HuH-7 (cell line): ENCODE measurements at regions not wholly inside any gene's neighbourhood (a gene's known extent, or its start where the extent isn't known, plus 50 kb on each side); places are given as distances from the start of the nearest gene placed in this dataset.

ENCODE experiments used
- DNase-seq: peaks from one replicate; pipeline ENCODE4 v3.0.0; 2011; ENCODE audit warnings: low spot score

DNA sequence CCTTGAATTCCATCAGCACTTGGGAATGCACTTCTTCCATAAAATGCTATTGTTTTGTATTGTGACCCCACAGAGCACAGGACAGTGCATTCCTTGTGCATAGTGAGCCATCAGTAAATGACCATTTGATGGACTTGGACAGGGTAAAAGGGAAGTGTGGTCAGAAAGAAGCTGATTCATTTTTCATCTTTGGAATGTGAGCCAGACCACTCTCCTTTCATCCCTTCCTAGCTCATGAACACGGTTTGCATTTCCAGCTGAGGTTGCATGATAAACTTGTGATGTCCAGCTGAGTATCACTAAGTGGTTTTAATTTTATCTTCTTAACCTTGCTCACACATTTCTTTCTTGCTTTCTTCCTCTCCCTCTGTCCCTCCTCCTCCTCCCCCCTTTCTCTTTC, 101.3 kb downstream of the NUDT12 start:
- no peak for DNase-seq

DNA sequence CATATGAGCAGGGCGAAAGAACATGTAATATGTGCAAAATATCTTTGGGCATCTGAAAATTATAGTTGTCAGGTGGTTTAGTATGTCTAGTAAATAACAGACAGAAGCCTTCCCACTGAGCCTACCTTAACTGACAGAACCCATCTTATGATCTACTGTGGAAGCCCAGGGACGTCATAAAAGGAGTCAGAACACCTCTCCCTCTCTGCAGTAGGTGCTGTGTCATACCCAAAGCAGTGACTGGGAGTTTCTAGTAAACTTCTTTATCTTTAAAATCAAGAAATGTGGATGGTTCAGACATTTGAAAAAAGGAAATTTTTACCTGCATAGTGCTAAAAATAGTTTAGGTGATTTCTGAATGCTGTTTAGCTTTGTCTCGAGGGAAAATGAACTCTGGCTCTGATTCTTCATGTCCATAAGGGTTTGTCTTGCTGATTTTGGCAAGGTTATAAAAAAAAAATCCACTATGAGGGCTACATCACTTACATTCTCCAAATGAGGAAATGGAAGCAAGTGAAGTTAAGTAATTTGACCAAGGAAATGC, 104.0 kb downstream of the NUDT12 start:
- no peak for DNase-seq

DNA sequence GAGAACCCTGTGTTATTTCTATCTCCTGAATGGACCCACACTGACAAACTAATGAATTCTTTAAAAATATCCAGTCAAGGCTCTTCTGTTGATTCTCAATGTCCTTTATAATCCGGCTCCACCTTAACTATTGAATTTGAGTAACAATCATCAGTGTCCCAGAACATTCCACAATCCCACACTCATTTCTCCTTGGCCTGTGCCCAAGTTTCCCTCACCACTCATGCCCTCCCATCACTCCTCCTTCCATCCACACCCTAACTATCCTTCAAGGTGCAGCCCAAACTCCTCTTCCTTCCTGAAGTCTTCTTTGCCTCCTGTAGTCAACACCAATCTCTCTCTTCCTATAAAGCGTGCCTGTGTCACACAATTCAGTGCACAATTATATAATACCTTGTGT, 106.1 kb downstream of the NUDT12 start:
- no peak for DNase-seq

DNA sequence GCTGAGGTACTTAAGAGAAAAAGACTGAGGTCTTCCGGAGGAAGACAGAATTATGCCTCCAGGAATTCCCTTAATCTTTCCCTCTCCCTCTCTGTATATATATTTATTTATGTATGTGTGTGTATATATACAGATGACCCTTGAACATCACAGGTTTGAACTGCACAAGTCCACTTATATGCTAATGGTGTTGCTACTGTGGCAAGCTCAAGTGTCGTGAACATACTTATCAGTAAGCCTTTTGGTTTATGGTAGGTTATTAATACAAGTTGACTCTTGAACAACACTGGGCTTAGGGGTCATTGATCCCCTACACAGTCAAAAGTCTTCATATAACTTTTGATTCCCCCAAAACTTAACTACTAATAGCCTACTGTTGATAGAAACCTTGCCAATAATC, 106.8 kb downstream of the NUDT12 start:
- DNase-seq = no peak

DNA sequence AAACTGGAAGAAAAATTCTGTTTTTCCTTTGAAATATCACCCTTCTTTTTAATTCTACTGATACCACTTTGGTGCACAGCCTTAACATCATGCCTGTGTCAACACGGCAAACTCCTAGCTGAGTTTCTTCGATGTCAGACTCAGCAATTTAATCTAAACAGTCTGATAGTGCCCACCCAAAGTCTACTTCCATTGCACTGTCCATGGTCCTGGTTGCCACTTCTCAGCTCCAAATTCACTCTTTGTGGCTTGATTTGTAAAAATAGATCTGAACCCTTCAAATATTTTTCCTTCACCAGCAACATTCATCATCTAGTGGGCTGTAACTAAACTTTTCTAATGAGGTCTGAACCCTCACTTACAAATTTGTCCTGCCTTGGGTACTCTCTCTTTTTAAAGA, 107.8 kb downstream of the NUDT12 start:
- DNase-seq = no peak

DNA sequence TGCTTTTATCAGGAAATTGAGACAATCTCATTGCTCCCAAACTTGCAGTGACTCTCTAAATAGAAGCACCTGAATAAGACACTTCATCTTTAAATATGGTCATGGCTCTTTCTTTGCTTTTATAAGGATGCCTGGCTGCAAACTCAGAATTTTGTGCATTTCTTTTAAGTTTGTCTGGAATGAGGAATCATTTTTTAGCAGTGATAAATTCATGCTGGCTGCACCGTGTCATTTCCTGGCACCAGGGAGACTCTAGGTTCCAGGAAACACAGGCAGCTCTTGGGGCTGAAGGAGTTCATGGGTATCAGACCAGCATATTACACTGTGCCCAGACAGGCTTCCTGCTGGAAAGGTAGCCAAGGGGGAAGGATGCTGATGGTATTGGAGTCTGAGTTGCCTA, 109.9 kb downstream of the NUDT12 start:
- DNase-seq = no peak

DNA sequence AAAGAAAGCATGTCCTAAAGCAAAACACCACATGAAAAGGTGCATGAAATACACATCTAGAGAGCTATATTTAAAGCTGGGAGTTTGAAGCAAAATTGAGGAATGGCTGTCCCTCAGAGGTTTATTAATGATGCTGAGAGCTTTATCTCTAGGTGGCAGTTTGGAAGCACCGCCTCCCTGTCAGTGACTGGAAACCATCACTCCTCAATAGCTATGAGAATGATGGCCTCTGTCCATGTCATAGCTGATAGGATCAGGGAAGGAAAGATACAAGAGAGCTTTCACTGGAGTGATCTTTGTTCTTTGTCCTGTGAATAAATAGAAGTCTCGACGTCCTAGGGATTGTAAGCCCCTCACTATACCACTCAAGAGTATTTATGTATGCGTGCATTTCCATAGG, 110.5 kb downstream of the NUDT12 start:
- no peak for DNase-seq

DNA sequence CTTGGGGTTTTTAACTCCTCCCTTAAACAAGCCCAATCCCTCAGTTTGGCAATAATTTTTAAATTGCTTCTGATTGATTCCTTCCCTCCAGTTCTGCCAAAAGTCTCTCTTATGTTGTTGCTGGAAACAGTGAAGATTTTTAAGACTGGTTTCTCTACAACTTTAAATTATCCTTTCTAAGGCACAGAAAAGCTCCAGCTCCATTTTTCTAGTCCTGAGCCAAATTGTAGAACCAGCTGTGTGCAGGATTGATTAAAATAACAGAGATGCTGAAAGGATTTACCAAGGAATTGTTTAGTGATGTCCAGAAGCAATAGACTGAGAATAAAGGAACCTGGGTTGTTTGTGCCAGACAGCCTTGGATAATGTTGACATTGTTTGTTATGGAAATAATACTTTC, 111.3 kb downstream of the NUDT12 start:
- no peak for DNase-seq

DNA sequence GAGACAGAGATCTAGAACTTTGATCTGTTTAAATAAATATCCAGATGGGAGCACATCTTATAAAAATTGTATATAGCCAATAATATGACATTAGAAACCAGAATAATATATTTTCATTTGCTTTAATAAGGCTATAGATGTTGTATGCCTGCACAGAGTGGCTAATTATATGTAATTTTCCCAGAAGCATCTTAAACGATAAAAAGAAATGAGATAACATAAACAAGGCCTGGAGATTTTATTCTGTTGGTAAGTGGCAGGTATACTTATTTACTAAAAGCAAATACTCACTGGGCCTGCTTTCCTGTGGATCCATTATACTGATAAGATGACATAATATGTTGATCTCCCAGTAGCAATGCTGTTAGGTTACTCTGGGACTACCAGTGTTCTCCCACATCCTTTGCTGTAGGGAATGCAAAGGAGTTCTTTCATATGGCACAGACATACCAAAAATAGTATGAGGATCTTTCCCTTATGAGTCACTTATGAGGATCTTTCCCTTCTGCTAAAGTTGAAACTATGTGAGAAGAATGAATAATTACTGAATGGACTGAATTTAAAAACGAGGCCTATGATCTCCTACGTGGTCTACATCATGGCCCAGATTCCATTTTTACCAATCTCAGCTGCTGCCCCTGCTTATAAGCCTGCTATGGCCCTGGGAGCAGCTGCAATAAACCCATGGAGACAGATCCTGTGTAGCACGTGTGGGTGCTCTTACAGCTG, 112.1 kb downstream of the NUDT12 start:
- DNase-seq = no peak

DNA sequence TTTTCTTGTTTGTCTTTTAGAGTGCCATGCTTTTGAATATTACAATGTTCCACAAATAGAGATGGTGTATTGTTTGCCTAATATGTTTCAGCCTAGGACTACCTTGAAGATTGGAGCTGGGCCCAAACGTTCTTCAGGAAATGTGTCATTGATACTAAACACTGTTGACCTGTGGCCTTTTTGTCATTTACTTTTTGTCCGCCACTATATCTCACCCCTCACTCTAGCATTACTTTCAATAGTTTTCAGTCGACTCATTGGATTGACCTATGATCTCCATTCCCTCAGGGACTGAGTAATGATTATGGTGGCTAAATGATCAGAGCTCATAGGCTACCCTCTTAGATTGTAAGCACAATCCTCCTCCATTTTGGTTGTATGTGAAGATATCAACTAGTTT, 115.8 kb downstream of the NUDT12 start:
- no peak for DNase-seq

DNA sequence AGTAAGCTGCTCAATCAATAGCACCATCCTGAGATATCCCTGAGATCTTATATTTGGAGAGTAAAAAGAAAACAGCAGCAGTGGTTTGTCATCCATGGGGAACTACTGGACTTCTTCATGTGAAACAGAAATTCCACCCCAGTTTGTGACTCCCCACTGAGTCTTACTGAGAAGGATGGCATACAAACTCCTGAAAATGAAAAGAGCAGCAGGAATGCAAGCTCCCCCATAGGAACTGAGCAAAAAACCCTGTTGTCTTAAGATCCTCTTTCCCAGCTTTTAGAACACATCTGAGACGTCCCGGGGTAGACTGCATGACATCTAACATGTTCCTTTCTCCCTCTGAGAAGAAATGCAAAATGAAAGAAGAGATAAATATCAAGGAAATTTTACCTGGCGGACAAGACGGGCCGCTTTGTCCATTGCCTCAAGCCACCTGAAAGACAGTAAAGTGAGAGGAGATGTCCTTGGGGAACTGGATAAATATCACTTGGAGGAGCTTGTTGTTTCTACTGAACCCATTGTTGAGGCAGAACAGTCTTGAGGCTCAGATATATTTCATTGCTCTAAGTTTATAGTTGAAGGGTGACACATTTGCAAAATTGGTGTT, 117.1 kb downstream of the NUDT12 start:
- no peak for DNase-seq

DNA sequence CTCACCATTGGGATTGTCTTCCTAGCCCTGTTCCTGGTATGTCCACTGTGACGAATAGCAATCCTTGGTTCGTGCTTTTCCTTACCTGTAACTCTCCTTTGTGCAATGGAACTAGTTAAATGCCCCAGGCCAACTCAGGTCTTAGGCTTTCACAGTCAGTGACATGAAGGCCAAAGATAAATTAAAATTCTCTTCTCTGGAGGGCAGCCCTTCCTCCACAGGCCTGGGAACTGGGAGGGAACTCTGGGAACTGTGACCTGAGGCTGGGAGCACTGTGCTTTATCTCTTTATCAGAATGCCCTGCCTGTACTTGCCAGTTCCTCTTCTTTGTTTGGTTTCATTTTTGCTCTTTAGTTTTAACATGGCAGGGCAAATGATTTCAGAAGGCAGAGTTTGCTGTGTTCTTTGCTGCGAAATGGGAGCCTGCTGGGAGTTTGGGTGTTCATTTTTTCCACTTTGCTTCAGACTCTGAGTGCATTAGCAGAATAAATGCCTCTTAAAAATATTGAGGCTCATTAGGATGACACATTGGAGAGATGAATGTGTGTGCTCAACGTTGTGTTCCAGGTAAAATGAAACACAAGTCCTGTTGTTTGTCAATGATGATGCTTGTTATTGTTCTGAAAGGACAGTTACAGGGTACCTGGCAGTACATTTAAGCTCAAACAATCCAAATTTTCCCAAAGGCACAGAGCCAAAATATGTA, 118.1 kb downstream of the NUDT12 start:
- no peak for DNase-seq

DNA sequence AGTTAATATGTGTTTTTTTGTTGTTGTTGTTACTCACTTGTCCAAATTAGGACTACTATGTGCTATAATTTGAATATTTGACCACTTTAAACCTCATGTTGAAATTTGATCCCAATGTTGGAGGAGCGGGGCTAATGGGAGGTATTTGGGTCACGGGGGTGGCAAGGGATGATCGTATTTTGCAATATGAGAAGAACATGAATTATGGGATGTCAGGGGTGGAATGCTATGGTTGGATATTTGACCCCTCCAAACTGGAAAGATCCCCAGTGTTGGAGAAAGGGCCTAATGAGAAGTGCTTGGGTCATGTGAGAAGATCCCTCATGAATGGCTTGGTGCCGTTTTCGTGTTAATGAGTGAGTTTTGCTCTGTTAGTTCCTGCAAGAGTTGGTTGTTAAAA, 119.8 kb downstream of the NUDT12 start:
- DNase-seq = no peak

DNA sequence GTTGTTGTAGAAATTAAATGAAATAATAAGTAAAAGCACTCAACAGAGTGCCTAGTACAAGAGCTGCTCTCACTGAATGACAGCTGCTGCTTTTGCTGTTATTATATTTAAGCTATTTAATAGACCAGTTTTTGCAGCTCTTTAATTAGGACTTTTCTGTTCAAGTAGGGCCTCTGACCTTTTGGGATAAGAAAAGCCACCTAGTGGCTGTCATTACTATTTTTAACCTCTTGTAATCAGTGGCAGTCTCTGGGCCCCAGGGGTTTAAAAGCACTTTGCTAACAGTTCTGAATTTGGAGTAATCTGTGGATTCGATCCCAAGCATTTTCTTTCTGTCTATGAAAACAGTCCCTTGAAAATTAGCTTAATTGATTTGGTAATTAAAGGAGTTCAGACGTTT, 121.1 kb downstream of the NUDT12 start:
- DNase-seq = no peak

DNA sequence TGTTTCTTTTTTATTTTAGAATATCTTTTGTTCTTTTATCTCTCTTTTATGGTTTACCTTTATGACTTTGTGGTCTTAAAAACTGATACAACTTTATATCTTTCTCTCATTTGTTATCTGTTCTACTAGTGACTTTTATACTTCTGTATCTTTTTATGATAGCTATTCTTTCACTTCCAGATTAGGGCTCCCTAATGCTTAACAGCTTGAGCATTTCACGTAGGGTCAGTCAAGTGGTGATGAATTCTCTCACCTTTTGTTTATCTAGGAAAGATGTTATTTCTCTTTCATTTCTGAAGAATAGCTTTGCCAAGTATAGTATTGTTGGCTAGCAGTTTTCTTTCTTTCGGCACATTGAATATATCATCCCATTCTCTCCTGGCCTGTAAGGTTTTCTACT, 123.6 kb downstream of the NUDT12 start:
- DNase-seq = no peak

DNA sequence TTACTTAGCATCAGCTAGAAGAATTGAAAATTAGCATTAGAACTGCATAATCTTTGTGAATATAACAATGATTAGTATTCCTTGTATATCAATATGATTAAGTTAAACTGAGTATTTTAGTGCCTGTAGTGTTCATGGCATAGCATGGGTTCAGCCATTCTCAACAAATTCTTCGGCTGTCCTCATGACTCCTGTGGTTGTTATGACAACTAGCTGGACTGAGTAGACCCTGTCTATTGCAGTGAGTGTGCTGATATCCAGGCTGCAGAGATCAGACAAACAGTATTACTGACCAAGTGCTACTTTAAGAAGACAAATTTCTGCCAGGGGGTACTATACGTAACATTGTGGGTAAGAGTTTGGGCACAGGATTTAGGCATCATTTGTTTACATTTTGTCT, 125.9 kb downstream of the NUDT12 start:
- DNase-seq = no peak

DNA sequence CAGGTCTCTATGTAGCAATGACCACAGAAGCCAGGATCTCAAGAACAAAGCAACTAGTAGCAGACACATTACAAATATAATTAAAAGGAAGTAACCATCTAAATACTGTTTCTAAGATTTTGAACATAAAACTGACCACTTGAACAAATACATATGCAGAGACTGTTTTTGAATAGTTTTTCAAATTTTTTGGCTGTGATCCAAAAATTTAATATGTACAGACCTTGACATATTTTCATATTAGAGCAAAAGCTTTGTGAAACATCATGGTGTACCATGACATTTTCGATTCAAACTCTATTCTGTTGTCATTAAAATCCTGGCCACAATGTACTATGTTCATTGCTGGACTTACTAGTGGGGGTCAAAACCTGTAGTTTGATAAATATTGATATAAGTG, 126.5 kb downstream of the NUDT12 start:
- DNase-seq = no peak

DNA sequence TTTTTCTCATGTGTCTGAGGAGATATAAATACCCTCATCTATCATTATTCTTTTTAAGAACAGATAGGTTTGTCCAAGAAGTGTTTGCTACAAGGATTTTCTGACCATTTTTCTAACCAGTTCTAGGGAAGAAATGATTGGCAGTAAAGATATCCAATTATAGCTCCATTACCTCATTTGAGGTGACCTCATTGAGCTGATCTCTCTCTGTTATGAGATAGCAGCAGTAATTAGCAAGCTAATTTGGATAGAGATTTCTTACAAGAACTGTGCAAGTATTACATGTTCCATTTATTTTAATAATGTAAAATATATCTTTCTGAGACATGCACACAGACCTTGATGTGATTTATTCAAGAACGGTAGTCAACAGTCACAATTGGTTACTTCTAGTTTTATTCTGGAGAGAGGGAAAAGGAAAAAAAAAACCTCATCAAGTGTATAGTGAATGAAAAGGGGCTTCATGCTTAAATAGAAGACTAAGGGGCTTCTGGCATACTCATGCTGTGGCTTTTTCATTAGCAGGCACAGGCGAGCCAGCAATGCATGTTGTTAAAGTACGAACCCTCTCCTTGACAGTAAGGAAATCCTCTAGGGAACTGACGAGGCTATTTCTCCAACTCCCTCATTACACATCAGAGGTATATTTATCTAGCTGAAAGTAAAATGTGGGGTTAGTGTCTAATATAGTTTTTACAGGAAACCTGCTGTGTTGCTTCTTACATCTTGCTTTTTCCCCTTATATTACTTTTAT, 127.3 kb downstream of the NUDT12 start:
- DNase-seq = no peak

DNA sequence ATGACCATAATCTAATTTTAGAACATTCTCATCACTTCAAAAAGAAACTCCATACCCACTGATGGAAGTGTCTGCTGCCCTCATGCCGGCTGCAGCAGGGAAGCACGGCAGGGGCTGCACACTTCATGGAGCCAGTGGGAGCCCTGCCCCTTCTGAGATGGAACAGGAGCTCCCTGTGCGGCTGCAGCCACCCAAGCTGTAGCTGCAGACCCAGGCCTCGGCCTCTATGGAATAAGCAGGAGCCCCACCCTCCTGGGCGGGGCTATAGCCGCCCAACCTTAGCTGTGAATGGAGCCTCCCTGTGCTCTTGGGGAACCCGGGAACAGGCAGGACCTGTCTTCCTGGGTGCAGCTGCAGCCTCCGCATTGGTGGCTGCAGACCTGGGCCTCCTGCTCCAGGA, 128.5 kb downstream of the NUDT12 start:
- no peak for DNase-seq

DNA sequence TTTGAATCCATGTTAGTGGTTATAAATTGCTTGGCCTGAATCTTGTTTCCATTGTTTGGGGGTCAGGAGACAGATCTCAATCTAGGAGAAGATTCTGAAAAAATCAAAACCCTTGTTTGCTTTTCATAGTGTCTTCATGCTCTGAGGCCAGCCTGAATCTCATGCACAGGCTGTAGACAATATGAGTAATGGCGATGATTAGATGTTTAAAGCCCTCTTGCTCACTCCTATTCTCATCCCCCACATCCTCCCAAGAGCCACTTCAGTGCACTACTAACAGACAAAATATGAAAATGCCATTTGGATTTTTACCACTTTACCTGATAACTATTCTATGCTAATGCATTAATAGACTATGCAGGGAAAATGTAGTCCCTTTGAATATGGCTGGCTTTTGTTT, 129.4 kb downstream of the NUDT12 start:
- DNase-seq = no peak

DNA sequence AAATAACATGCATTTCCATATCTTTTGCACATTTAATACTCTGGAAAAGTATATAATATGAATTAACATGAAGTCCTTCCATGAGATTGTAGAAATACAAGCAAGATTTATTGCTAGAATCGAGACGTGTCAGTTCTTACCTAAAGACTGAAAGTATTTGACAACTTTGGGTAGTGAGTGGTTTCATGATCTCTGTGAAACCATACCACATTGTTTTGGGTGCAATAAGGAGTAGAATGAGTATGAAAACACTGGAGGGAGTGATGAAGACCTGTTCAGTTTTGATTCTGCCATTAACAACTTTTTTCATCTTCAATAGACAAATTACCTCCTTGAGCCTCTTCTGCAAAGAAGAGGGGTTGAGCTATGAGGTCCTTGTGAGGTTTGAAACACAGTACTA, 133.7 kb downstream of the NUDT12 start:
- no peak for DNase-seq

DNA sequence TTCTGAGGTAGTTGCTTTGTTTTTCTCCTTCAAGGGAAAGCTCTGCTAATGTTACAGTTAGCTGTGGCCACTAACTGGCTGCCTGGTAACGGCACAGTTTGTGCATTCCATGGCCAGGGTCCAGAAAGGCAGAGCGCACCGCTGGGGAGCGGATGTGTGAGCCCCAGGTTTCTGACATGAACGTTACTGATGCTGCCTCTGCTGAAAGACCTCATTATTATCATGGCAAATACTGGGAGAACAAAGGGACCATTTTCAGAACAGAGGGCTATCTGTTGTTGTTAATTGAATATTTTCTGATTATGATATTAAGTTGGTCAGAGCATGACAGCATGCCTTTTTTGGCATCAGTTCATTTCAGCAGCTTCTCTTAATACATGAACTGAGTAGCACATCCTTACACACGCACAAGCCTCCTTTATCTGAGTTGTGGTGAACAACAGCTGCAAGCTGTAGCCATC, 134.1 kb downstream of the NUDT12 start:
- no peak for DNase-seq

DNA sequence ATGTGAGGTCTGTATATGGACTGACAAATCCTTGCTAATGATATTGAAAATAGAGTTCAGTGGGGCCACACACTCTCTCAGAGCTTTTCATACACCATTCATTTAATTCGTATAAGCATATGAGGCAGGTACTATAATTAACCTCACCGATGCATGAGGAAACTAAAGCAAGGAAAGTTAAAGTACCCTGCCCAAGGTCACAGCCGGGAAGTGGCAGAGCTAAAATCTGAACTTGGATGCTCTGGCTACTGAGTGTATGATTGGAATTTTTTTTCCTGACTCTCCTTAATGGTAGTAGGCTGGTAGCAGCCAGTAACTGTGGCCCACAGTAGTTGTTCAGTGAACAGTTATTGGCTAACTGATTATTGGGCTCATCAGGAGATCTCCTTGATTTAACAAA, 135.3 kb downstream of the NUDT12 start:
- no peak for DNase-seq
